Peyer's patch (tissue), 4 donors: ENCODE measurements at regions not wholly inside any gene's neighbourhood (a gene's known extent, or its start where the extent isn't known, plus 50 kb on each side); places are given as distances from the start of the nearest gene placed in this dataset.

ENCODE experiments used
- POLR2A ChIP-seq, 2 donors: fragments of 450-650 bp; IDR thresholded peaks; one replicate each; pipeline ENCODE4 v1.5.1; 2017; ENCODE audit warnings: antibody characterized with exemption in 2 of 2, mild to moderate bottlenecking in 2 of 2, moderate library complexity in 2 of 2
- TF ChIP-seq, protein P1 (sequence below), 6 experiments: fragments of 450-650 bp in 4 of 6; fragments of 200-600 bp in 2 of 6; sonication (generic) in 1 of 6; IDR thresholded peaks; one replicate each; pipeline ENCODE4 v1.5.1; 2017 to 2019; ENCODE audit warnings: antibody characterized with exemption in 6 of 6, mild to moderate bottlenecking in 3 of 6, moderate library complexity in 1 of 6

DNA sequence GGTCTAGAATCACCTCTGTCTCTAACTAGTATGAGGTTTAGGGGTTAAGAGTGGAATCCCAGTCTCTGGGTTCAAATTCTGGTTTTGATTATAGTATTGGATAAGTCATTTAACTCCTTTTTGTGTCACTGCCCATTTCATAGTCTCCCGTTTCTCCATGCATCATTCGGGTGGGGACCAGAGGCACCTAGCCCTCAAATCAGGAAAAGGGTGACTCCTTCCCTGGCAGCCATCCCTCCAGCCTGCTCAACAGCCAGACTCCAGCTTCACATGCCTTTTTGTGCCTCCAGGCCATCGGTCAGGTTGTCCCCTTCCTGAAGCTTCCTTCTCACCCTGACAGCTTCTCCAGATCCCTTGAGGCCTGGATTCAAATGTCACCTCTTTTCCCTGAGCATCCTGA lies 139.8 kb downstream of the DHX35 start:
- TF ChIP-seq, protein P1, sequence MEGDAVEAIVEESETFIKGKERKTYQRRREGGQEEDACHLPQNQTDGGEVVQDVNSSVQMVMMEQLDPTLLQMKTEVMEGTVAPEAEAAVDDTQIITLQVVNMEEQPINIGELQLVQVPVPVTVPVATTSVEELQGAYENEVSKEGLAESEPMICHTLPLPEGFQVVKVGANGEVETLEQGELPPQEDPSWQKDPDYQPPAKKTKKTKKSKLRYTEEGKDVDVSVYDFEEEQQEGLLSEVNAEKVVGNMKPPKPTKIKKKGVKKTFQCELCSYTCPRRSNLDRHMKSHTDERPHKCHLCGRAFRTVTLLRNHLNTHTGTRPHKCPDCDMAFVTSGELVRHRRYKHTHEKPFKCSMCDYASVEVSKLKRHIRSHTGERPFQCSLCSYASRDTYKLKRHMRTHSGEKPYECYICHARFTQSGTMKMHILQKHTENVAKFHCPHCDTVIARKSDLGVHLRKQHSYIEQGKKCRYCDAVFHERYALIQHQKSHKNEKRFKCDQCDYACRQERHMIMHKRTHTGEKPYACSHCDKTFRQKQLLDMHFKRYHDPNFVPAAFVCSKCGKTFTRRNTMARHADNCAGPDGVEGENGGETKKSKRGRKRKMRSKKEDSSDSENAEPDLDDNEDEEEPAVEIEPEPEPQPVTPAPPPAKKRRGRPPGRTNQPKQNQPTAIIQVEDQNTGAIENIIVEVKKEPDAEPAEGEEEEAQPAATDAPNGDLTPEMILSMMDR (IDR thresholded peaks at IDR 0.05), result no peak
- no peak for TF ChIP-seq POLR2A (IDR thresholded peaks at IDR 0.05)
